GM12891 (cell line): ENCODE measurements at regions not wholly inside any gene's neighbourhood (a gene's known extent, or its start where the extent isn't known, plus 50 kb on each side); places are given as distances from the start of the nearest gene placed in this dataset.

Experiments used
- POLR2A ChIP-seq: IDR thresholded peaks from 2 replicates; pipeline ENCODE4 v1.6.1; 2011; ENCODE audit warnings: low read depth, low read length, control low read depth
- POLR2AphosphoS5 ChIP-seq: IDR thresholded peaks from 2 replicates; pipeline ENCODE4 v1.6.1; 2011; ENCODE audit warnings: low read depth, low read length, control low read depth
- TAF1 ChIP-seq: IDR thresholded peaks from 2 replicates; pipeline ENCODE4 v1.6.1; 2011; ENCODE audit warnings: low read depth, low read length, control low read depth

DNA sequence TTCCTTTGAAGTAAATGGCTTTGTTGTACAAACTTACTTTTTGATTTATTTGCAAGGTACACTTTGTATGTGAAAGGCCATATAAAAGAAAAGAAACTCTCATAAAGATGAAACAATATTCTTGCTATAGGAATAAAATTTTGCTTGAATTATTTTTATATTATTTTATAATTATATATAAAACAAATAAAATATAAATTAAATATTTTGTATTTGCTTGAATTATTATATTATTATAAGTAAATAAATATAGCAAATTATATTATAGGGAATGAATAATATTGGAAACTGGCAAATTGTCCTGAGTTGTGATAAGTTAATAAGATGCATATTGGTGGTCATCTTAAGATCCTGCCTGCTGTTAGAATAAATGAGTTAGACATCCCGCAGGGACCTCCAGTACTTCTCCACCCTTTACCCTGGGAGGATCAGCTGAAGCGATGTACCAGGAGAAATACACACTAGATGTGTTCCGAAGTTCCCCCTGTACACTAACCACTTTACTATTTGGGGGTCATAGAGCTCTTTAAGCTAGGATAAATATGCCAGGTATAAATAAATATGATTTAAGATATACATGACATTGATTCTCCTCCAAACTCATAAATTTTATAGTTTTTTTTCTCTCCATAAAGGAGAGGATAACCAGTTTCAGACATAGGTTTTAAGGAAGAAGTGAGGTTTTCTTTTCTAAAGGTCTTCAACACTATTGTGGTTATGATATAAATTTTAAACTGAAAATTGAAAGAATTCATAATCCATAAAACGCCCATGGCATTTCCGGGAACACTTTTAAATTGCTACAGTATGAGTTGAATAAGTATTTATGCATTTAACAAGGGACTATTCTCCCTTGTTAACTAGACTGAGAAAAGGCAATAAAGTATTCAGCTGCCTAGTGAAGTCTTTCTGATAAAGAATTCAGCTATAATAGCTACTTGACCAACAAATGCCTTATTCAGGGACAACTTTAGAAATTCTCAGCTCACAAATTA, 486.3 kb upstream of the MARCKS start:
- TF ChIP-seq POLR2A: no peak
- TF ChIP-seq POLR2AphosphoS5: no peak
- no peak for TF ChIP-seq TAF1
